Duodenal mucosa (tissue), 2 donors: ENCODE measurements at regions not wholly inside any gene's neighbourhood (a gene's known extent, or its start where the extent isn't known, plus 50 kb on each side); places are given as distances from the start of the nearest gene placed in this dataset.

Source experiments
- H3K27ac ChIP-seq: one replicate; pipeline ENCODE4 v1.7.0; 2013; ENCODE audit warnings: low read depth, low read length
- H3K27me3 ChIP-seq, 2 donors: one replicate each; pipeline ENCODE4 v1.7.0; 2013; ENCODE audit warnings: low read length in 2 of 2, control low read depth in 1 of 2; ENCODE audit not compliant: insufficient read depth in 2 of 2, control insufficient read depth in 1 of 2
- H3K36me3 ChIP-seq, 2 donors: one replicate each; pipeline ENCODE4 v1.7.0; 2013; ENCODE audit warnings: low read length in 2 of 2, control low read depth in 1 of 2; ENCODE audit not compliant: insufficient read depth in 2 of 2, control insufficient read depth in 1 of 2
- H3K4me1 ChIP-seq, 2 donors: one replicate each; pipeline ENCODE4 v1.7.0; 2013; ENCODE audit warnings: low read length in 2 of 2, control low read depth in 1 of 2; ENCODE audit not compliant: insufficient read depth in 2 of 2, control insufficient read depth in 1 of 2
- H3K4me3 ChIP-seq, 2 donors: one replicate each; pipeline ENCODE4 v1.7.0; 2013; ENCODE audit warnings: low read length in 2 of 2, low read depth in 1 of 2
- H3K9ac ChIP-seq, 2 donors: one replicate each; pipeline ENCODE4 v1.7.0; 2013; ENCODE audit warnings: low read length in 2 of 2, low read depth in 1 of 2
- H3K9me3 ChIP-seq, 2 donors: one replicate each; pipeline ENCODE4 v1.7.0; 2013; ENCODE audit warnings: low read length in 2 of 2, control low read depth in 1 of 2; ENCODE audit not compliant: control insufficient read depth in 1 of 2

DNA sequence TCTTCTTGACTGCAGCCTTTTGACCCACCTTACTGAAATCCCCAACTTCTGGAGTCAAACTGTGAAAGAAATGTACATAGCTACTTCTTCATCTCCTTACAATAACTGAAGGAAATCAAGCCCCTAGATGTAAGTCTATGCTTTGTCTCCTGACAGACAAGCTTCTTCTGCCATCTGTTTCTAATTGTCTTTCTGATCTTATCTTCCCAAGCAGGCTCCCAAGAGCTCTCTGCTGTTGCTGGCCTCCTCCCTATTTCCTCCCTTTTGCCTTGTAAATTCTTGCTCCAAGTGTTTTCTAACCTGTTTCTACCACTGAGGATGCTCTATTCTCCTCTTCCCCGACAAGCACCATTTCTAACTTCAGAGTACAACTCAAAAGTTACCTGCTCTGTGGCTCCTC lies 77.4 kb upstream of the OSR1 start:
- Histone ChIP-seq H3K27me3 (no peaks in the 10 kb centered on the region), H3K4me3 (no peak overlapping the region), H3K27ac (no peak overlapping the region), H3K9me3 (no peaks in the 10 kb centered on the region), H3K9ac (no peak overlapping the region), H3K4me1 (no peaks in the 10 kb centered on the region), H3K36me3 (no peaks in the 10 kb centered on the region)

DNA sequence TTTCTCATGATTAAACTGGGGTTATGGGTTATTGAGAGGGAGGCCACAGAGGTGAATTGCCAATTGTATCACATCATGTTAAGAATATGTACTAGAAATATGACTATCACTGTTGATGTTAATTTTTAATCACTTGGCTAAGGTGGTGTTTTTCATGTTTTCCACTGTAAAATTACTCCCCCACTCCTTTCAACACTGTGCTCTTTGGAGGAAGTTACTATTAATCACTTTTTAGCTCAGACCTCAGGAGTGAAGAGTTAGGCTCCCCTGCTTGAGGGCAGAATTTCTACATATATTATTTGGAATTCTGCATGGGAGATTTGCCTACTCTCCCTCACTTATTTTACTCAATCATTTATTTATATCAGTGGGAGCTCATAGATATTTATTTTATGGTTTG lies 76.0 kb upstream of the OSR1 start:
- Histone ChIP-seq H3K9ac (no peak overlapping the region), H3K27ac (no peak overlapping the region), H3K4me3 (no peak overlapping the region), H3K9me3 (no peaks in the 10 kb centered on the region), H3K4me1 (no peaks in the 10 kb centered on the region), H3K36me3 (no peaks in the 10 kb centered on the region), H3K27me3 (no peaks in the 10 kb centered on the region)

DNA sequence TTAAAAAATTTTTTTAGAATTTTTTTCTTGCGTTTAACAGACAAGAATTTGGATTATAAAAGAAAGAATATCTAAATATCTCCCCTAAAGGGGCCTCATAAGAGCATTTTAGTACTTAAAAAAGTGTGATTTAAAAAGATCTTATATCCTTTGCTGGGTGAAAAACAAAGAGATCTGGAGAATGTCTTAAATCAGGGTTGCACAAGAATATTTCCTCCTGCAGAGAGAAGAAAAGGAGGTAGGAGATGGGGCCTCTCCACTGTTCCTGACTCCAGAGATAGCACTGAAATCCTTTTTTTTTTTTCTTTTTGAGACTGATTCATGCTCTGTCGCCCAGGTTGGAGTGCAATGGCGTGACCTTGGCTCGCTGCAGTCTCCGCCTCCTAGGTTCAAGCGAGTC lies 68.5 kb upstream of the OSR1 start:
- Histone ChIP-seq H3K9me3 (no peaks in the 10 kb centered on the region), H3K4me1 (no peaks in the 10 kb centered on the region), H3K36me3 (no peaks in the 10 kb centered on the region), H3K9ac (no peak overlapping the region), H3K27me3 (no peaks in the 10 kb centered on the region), H3K4me3 (no peak overlapping the region), H3K27ac (no peak overlapping the region)

DNA sequence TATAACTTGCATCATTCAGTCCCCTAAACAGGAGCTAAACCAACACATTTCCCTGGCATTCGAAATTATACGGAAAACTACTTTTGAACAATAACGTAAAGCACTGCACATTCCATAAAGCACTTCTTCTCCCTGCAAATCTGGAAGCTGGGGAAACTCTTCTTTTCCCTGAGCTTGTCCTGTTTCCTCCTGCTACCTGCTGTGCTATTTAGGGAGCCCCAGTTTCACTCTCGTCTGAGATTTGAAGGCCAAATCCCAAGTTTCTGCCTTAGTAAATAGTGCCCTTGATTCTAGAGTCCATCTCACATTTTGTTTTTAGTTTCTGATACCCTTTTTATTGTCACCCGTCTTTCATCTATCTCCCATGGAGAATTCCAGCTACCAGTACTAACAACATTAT lies 67.7 kb upstream of the OSR1 start:
- Histone ChIP-seq H3K36me3 (no peaks in the 10 kb centered on the region), H3K9ac (no peak overlapping the region), H3K9me3 (no peaks in the 10 kb centered on the region), H3K27me3 (no peaks in the 10 kb centered on the region), H3K27ac (no peak overlapping the region), H3K4me3 (no peak overlapping the region), H3K4me1 (no peaks in the 10 kb centered on the region)

DNA sequence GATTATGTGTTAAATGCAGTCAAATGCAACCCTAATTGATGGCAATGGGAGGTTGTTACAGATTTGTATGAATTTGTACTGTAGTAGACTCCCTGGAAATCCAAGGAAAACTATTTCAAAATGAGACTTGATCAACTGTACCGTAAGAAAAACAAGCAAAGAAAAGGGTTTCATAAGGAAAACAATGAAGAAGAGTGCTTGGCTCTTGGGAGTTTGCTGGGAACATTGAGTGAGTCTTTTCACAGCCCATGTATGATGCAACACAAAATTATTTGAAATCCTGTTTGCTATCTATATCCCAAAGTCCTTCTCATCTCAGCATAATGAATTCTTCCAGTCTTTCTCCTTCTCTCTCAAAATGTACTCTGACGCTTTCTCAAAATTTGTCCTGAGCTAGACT lies 67.0 kb upstream of the OSR1 start:
- Histone ChIP-seq H3K9ac (no peak overlapping the region), H3K9me3 (no peaks in the 10 kb centered on the region), H3K4me3 (no peak overlapping the region), H3K27me3 (no peaks in the 10 kb centered on the region), H3K4me1 (no peaks in the 10 kb centered on the region), H3K36me3 (no peaks in the 10 kb centered on the region), H3K27ac (no peak overlapping the region)

DNA sequence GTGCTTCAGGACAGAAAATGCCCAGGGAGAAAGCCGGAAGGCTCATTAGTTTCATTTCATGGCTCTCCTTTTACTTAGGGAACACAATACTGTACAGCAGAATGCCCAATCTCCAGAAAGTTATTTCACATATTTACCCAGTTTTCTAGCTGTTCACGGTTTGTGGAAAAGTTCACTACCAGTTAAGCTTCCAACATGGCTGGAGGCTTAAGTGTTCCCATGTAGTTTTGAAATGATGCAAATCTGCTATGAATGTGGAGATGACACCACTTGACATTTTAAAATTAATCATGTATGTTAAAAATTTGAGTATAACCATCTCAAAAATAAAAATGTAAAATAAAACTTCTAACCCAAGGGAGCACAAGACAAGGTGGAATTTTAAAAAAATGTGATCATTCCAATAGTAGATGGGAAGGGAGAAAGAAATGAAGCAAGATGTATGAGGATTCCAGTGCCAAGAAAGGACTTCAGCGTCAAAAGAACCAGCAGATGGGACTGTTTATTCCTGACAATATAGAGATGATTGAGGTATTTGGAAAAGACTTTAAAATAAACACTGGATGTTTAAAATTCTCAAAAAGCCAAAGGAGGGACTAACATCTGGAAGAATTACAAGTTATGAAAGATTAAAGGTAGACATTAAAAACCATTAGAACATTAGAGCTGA lies 60.9 kb upstream of the OSR1 start:
- H3K4me3 ChIP-seq = no peak overlapping the region
- H3K27ac ChIP-seq = no peak overlapping the region
- no peaks in the 10 kb centered on the region for H3K27me3 ChIP-seq
- no peaks in the 10 kb centered on the region for H3K36me3 ChIP-seq
- no peaks in the 10 kb centered on the region for H3K9me3 ChIP-seq
- no peak overlapping the region for H3K9ac ChIP-seq
- no peaks in the 10 kb centered on the region for H3K4me1 ChIP-seq

DNA sequence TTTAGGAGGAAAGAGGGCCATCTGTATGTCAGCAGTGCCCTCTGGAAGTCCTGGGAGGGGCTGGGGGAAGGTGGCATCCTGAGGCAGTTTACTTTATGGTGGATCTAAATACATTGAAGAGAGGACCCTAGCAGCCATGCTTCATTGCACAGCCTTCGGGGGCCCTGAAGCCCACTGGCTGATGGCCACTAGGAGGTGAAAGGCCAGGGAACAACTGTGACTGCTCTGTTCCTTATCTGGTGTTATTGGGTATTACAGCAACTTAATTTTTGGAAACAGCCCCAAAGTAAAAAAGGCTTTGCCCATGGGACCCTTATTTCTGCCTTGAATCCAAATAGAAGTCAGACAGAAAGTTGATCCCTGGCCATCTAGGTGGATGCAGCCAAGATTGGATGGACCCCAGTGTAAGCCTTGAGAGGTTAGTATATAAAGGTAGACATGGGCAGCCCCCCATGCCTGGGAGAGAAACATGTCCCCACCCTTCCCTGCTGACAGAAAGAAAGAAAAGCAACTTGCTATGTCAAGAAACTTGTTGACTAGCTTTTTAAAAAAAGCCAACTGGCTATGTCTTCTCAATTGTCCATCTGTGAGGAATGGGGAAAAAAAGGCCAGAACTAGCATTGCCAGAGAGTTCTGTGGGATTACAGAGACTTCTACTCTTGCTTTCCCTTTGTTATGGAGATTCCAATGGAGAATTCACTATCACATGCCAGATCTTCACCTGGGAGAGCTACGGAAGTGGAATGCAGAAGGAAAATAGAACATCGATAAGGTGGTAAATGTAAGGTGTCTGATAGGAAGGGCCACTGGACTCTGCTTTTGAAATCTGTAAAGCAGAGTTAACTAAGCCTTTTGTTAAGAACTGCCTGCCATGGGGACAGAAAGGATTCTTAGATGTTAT lies 58.6 kb upstream of the OSR1 start:
- Histone ChIP-seq H3K9me3 (no peaks in the 10 kb centered on the region), H3K9ac (no peak overlapping the region), H3K27me3 (no peaks in the 10 kb centered on the region), H3K4me3 (no peak overlapping the region), H3K27ac (no peak overlapping the region), H3K4me1 (no peaks in the 10 kb centered on the region), H3K36me3 (no peaks in the 10 kb centered on the region)

DNA sequence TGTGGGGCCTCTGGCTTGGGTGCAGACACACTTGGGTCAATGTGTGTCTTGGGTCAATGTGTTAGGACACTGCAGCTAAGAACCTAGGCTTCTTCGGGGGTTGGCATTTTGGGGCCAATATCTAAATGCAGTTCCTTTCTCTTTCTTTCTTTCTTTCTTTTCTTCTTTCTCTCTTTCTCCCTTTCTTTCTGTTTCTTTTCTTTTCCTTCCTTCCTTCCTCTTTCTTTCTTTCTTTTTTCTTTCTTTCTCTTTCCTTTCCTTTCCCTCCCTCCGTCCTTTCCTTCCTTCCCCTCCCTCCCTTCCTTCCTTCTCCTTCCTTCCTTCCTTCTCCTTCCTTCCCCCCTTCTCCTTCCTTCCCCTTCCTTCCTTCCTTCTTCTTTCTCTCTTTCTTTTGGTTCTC lies 57.7 kb upstream of the OSR1 start:
- Histone ChIP-seq H3K4me1 (no peaks in the 10 kb centered on the region), H3K27ac (no peak overlapping the region), H3K9me3 (no peaks in the 10 kb centered on the region)

DNA sequence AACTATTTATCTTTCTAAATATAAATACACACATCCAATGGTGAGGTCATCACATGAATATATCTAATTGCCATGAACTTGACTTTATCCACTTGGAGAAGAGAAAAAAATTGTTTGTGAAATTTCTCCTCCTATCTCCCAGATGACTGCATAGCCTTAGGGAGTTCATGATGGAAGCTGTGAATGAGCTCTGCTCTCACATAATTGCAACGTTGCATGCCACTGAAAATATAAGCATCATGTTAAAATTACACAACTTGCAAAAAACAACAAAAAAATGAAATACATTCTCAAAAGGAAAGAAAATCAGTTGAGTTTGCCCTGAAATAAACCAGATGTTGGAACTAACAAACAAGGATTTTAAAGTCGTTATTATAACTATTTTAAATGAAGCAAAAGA lies 50.6 kb upstream of the OSR1 start:
- no peaks in the 10 kb centered on the region for H3K36me3 ChIP-seq
- no peaks in the 10 kb centered on the region for H3K27me3 ChIP-seq
- H3K4me1 ChIP-seq = no peaks in the 10 kb centered on the region
- no peak overlapping the region for H3K4me3 ChIP-seq
- H3K9ac ChIP-seq = no peak overlapping the region
- H3K27ac ChIP-seq = no peak overlapping the region
- no peaks in the 10 kb centered on the region for H3K9me3 ChIP-seq

More for the DNA sequence above, 57.7 kb upstream of the OSR1 start:
- Histone ChIP-seq H3K9ac (no peak overlapping the region), H3K27me3 (no peaks in the 10 kb centered on the region), H3K36me3 (no peaks in the 10 kb centered on the region), H3K4me3 (no peak overlapping the region)

DNA sequence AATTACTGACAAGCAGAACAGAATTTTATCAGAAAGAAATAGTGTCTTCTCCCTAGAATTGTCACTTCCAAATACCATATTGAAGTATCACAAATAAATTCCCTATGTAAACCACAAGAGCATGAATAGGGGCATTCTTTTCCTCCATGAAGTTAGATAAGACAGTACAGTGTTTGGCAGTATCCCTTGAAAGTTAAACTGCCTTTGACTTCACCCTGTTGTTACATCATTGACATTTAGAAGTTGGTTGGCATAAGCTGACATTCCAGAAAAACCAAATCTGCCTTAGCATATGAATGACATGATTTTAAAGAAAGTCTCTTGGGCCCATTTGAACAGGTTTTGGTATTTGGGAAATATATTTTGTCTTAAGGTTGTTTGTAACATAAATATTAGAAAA lies 50.2 kb upstream of the OSR1 start:
- H3K9me3 ChIP-seq = no peaks in the 10 kb centered on the region
- H3K27ac ChIP-seq = no peak overlapping the region
- no peak overlapping the region for H3K9ac ChIP-seq
- no peaks in the 10 kb centered on the region for H3K4me1 ChIP-seq
- no peaks in the 10 kb centered on the region for H3K36me3 ChIP-seq
- no peaks in the 10 kb centered on the region for H3K27me3 ChIP-seq
- no peak overlapping the region for H3K4me3 ChIP-seq
